Embryonic facial prominence (tissue), 1 donor: ENCODE measurements at regions not wholly inside any gene's neighbourhood (a gene's known extent, or its start where the extent isn't known, plus 50 kb on each side); places are given as distances from the start of the nearest gene placed in this dataset.
"Not testable (repeated sequence)": the region's sequence is repeated elsewhere in the genome, so short reads cannot be mapped to it uniquely, and the experiment has no call there.

Experiments
- DNase-seq: peaks from one replicate; pipeline ENCODE4 v3.0.0-alpha.2; 2016; ENCODE audit errors: extremely low spot score

DNA sequence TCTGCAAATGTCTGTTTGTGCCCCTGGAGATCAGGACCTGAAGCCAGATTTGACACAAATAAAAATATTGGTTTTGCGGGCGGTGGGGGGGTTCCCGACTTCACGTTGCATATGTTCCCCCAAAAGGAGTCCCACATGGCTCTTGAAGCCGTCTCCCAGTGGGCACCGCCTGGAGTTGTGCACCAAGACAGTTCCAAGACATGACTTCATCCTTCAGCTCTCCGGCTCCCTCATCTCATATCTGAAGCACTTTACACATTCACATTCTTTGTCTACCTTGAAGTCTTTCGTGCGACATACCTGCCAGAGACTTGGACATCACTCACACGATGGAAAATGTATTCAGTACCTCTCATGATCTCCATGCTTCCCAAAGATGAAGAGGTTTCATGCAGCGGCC, 362.8 kb upstream of the FOXK1 start:
- DNase-seq = no peak

DNA sequence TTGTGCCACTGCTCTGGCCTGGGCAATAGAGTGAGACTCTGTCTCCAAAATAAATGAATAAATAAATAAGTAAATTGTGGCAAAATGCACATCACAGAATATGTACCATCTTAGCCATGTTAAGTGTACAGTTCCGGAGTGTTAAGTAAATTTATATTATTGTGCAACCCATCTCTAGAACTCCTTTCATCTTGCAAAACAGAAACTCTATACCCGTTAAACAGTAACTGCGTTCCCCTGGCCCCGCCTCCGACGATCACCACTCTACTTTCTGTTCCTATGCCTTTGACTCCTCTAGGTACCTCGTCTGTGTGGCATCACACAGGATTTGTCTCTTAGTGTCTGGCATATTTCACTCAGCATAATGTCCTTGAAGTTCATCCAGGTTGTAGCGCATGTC, 356.4 kb upstream of the FOXK1 start:
- DNase-seq = no peak

DNA sequence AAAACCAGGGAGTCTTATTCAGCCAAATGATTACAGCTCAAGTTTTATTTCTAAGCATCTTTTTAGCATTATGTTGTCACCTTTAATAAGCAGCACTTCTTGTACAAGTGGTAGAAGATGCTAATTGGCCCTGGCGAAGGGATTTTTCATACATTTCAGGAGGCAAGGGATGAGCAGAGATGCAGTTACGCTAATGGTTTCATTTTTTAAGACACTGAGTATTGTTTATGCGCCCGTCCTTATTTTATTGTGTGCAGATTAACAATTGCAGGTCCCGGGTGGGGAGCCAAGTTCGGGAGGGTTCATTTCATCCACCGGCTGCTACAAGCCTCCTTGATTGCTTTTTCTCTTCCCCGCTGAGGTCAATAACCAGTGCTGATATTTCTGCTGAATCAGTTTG, 350.4 kb upstream of the FOXK1 start:
- DNase-seq = no peak

DNA sequence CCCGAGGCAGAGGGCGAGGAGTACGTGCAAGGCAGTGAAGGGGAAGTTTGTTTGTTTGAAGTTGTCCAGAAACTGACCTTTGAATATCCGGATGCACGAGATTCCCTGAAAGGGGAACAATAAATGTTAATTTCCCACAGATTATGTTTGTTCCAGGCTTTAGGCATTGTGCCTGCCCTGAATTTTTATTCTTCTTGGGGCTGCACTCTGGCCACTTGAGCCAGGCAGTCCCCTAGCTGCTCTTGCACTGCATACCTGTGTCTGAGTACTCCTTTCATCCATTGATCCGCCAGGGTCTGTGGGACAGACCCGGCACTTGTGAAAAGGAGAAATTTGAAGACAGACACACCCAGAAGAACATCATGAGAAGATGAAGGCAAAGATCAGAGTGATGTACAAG, 343.5 kb upstream of the FOXK1 start:
- no peak for DNase-seq

DNA sequence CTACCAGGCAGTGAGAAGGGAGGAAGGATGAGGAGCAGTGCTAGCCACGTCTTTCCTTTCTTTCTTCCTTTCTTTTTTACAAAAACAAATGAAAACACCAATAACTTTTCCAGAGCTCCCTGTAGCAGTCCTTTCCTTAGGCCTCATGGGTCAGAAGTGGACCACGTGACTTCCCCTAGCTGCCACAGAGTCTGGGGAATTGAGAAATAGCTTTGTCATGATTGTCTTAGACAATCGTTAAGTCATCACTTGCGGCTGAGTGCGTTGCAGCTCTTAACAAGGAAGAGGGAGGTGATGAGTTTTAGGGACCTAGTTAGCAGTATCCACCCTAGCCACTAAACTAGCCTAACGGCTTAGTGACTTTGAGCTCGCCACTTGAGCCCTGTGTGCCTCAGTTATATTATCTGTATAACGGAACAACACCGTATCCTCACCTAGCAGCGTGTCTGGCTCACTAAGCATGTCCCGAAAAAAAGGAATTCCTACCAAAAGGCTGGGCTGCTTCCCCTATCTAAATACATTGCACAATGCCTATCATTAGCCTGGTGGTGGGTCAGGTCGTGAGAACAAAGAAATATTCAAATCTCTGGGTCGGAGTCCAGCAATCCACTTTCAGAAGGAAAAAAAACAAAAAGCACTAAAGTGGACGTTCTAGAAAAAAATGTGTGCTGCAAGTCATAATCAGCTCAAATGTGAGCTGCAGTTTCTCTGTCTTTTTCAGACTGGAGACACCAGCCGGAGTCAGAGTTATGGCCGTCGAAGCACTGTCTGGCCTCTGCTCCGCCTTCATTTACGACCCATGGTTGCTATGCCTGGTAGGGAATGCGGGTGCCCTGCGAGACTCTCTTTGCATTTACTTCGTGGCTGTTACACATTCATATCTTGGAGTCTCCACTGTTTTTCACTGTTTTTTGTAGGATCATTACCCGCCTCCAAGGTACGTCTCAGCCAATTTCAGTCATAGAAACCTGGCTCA, 338.5 kb upstream of the FOXK1 start:
- no peak for DNase-seq

DNA sequence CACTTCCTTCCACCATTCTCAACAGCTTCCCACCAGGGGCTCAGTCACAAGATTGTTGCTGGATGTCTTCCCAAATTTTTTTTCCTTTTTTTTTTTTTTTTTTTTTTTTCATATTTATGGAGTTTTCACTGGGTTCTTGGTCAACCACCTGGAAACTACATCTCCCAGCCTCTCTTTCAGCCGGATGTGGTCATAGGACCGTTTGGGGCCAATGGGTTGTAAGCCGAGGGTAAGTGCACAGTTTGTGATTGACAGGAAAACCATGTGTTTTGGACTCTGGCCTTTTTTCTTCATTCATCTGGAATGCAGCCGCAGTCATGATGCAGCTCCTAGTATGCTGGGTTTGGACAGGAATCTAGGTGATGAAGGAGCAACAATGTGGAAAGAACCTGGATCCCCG, 337.1 kb upstream of the FOXK1 start:
- no peak for DNase-seq

DNA sequence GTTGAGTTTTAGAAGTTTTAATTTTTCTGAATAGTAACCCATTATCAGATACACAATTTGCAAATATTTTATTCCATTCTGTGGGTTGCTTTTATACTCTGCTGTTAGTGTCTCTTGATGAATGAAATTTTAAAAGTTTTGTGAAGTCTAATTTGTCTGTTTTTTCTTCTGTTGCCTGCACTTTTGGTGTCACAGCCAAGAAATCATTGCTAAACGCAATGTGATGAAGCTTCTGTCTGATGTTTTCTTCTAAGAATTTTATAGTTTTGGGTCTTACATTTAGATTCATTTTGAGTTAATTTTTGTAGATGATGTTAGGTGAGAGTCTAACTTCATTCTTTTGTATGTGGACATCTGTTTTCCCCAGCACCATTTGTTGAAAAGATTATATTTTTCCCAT, 330.0 kb upstream of the FOXK1 start:
- DNase-seq = no peak

DNA sequence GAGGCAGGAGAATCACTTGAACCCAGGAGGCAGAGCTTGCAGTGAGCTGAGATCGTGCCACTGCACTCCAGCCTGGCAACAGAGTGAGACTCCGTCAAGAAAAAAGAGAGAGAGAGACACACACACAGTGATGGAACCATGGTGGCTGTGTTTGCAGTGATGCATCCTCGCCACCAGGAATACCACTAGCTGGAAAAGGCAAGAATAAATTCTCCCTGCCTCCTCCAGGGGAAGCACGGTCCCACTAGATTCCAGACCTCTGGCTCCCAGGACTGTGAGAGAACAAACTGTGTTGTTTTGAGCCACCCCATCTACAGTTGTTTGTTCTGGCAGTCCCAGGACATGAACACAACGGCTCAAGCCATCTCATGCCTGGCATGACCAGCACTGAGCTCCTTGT, 320.3 kb upstream of the FOXK1 start:
- no peak for DNase-seq

DNA sequence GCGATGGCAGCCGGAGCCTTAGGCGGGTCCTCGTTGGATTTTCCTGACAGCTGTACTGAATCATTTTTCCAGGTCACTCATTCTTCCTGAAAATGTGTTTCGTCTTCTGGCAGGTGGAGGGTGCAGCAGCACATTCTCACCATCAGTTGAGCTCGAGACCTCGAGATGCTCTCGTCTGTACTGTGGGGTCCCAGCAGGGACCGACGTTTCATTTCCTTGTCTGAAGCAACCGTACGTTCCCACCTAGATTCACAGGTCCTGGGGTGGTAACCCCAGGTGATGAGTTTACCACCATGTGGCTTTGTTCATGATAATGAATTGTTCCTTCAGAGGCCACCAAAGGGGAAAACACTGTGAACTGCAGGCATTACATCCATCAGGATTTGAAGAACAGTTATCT, 298.5 kb upstream of the FOXK1 start:
- DNase-seq = no peak

DNA sequence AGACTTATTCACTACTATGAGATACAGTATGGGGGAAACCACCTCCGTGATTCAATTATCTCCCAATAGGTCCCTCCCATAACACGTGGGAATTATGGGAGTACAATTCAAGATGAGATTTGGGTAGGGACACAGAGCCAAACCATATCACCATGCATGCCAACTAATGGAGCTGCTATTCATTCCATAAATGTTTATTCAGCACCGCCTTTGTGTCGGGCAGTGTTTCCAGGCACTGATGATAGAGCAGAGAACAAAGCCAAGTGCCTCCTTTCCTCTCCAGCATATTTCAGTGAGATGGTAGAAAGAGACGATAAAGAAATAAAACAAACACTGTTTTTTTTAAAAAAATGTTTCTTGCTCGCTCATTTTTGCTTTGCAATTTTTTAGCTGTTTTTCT, 295.9 kb upstream of the FOXK1 start:
- DNase-seq = no peak

DNA sequence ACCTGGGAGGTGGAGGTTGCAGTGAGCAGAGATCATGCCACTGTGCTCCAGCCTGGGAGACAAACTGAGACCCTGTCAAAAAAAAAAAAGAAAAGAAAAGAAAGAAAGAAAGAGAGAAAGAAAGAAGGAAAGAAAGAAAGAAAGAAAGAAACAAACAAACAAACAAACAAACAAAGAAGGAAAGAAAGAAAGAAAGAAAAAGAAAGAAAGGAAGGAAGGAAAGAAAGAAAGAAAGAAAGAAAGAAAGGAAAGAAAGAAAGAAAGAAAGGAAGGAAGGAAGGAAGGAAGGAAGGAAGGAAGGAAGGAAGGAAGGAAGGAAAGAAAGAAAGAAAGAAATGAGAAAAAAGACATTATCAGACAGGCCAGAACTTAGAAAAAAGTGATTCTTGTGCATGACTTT, 291.0 kb upstream of the FOXK1 start:
- DNase-seq = not testable (repeated sequence)

DNA sequence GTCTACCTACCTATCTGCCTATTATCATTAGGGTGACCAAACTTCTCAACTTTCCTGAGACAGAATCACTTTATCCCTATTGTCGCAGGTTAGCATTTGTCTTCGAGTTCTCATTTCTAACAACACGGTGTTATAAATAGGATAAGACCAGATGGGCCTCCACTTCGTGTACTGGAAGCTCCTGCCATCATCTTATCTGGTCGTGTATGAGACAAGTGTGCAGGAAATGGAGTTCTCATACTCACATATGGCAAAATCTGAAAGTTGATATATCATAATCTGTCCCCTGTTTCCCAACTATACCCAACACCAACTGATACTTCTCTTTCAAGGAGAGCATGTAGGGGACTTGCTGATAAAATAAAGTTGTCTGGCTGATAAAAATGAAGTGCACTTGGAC, 287.4 kb upstream of the FOXK1 start:
- no peak for DNase-seq

DNA sequence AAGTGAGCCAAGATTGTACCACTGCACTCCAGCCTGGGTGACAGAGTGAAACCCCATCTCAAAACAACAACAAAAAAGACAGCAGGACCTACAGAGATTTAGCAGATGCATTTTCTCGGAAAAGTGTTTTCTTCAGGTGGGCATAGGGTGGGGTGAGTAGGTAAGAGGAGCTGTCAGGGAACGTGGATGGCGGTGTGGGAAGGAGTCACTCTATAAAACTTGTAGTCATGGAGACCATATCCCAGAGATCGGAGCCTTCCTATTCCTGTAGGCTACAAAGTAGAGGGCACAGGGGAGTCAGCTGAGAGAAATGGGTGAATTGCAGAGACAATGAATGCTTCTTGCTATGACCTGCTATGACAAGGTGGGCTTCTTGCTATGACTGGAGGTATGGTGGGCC, 283.0 kb upstream of the FOXK1 start:
- no peak for DNase-seq

DNA sequence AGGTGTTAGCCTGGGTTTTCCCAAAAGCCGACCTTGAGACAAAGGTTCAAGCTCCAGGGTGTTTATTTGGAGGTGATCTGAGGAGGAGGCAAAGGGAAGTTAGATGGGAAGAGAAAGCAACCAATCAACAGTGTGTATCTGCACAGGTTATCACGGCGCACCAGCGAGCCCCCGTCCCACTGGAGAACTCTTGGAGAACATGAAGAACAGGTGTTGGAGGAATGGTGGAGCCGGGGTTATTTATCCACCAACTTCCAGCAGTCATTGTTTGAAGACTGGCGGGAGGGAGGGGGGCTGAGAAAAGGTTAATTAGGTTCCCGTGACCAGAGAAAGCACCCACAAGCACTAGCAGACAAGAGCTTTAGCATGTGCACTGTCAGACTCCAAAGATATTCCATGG, 282.5 kb upstream of the FOXK1 start:
- no peak for DNase-seq

DNA sequence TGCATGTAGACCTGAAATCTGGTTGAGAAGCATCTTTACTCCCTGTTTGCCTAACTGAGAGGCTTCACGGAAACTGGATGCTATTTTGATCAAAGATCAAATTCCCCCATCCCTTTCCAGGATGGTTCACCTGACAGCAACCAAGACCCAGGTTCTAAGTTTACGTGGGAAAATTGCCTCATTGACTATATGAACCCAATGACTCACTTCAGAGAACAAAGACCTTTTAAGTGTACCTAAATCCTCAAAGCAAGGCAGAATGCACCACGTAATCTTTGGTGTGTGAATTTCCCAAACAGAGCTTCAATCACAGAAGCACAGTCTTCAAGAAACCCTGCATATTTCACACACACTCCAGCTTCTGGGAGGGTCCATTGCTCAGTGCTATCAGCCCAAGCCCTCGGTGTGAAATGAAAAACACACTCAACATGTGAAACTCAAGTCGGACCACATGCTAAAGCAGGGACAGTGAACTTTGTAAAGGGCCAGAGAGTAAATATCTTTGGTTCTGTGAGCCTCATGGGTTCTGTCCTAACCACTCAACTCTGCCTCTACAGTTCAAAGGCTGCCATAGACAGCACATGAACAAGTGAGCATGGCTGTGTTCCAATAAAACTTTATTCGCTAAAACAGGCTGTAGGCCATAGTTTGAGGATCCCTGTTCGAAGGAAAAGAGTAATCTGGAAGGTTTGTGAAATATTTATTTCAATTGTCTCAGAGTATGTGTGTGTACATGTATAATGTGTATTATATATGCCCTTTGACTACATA, 275.6 kb upstream of the FOXK1 start:
- DNase-seq = no peak

DNA sequence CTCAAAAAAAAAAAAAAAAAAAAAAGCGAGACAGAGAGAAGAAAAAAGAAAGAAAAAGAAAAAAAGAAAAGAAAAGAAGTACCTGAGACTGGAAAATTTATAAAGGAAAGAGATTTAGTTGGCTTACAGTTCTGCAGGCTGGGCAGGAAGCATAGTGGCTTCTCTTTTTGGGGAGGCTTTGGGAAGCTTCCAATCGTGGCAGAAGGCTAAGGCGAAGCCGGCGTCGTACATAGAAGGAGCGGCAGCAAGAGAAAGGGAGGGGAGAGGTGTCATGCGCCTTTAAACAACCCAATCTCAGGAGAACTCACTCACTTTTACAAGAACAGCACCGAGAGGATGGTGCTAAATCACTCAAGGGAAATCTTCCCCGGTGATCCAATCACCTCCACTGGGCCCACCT, 272.1 kb upstream of the FOXK1 start:
- DNase-seq = no peak

DNA sequence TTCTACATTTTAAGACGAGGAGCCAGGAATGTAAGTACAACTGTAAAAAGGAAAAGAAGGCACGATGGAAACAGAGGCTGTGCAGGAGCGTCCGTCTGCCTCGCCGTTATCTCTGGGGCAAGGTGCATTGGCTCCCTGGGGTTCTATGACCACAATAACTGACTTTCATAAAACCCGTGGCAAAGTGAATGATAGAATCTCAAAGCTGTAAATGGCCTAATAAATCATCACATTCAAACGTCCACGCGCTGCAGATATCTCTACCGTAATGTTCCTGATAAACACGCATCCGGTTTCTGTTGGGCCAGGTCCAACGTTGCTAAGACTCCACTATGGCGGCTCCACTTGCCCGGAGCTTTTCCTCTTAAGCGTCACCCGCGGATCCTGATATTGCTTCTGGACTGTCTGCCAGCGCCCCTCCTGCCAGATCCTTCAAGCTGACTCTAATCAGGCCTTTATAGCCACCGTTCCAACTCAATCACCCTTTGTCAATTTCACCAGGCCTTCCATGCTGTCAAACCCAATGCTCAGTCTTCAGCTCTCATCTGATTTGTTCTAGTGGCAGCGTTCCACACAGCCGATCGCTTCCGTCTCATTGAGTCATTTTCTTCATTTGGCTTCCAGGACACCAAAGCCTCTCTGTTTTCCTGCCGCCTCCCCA, 265.6 kb upstream of the FOXK1 start:
- no peak for DNase-seq

DNA sequence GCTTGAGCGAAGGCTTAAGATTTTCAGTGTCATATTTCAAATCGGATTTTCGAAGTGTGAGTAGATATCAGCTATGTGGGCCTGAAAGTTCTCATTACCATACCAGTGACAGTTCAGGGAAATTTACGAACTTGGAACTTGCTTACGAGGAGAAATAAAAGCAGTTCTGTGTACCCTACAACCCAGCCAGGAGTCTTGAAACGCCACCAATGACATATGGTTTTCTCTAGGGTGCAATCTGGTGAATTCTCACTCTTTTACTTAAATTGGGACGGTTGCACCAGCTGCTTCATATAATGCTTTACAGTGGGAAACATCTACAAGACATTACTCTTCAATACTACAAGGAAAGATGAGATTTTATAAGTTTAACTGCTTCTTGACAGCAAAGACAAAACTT, 253.6 kb upstream of the FOXK1 start:
- no peak for DNase-seq

DNA sequence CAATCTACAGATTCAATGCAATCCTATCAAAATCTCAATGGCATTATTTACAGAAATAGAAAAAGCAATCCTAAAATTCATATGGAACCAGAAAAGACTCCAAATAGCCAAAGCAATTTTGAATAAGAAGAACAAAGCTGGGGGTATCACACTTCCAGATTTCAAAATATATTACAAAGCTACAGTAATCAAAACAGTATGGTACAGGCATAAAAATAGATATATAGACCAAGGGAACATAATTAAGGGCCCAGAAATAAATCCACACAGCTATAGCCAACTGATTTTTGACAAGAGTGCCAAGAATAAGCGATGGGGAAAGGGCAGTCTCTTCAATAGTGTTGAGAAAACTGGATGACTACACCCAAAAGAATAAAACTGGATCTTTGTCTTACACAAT, 251.9 kb upstream of the FOXK1 start:
- DNase-seq = no peak

DNA sequence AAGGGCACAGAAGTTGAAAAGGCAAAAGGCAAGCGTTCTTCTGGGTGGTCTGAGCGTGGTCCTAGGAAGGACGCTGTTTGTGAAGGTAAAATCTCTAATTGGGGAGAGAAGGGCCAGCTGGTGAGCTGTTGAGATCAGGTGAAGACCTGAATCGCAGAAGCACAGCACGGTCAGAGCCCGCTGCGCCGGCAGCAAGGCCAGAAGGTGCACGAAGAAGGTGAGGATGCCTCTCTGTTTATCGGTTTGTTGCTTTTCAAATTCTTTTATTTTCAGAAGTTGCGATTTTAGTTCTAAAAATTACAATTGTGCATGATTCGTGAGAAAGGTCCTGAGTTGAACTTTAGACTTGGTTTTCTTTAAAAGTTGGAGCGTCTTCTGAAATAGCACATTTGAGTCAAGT, 247.8 kb upstream of the FOXK1 start:
- DNase-seq = no peak

DNA sequence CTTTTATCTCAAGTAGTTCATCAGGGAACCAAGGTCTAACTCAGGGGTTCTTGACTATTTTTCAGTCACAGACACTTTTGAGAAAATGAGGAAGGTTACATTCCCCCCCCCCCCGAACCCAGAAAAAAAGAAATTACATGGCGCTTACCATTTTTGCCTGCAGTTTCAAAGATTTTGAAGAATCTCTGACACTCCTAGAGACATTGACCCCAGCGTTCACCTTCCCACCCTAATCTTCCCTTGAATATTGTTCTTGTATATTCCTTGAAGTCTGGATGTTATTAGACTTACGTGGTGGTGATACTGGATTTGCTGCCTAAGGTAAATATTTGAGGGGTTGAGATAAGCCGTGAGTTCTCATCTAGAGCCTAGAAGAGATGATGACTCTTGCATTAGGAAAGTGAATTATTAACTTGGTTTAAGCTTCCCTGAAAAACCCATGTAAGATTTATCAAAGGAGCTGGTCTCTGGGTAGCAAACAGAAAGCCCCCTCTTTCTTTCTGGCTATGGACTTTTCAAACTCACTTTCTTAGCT, 245.7 kb upstream of the FOXK1 start:
- no peak for DNase-seq

DNA sequence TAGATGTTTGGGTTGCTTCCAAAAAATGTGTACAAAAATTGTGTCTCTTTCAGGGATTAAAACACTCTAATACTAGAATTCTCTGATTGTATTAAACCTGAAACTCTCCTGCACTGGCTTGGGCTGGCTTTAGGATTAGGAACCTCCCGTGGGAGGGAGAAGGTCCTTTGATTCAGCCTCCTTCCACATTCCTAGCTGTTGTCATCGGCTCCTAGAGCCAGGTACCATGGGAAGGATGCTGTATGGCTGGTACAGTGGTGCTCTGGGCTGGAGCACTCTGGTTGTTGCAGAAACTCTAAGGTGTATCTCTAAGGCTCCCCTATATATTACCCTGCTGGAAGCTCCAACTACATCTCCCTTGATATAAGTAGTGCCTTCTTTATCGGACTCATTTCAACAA, 245.2 kb upstream of the FOXK1 start:
- no peak for DNase-seq
